KMS-11 (cell line): ENCODE measurements at regions not wholly inside any gene's neighbourhood (a gene's known extent, or its start where the extent isn't known, plus 50 kb on each side); places are given as distances from the start of the nearest gene placed in this dataset.
"Not testable (repeated sequence)": the region's sequence is repeated elsewhere in the genome, so short reads cannot be mapped to it uniquely, and the experiment has no call there.

Experiments used
- H2AFZ ChIP-seq: fragments of 200-600 bp; sonication (generic); 2 replicates; pipeline ENCODE4 v1.6.1; 2016; ENCODE audit warnings: antibody characterized with exemption, mixed run types, low read depth
- H3K27ac ChIP-seq: fragments of 200-600 bp; sonication (generic); 2 replicates; pipeline ENCODE4 v1.6.1; 2016; ENCODE audit warnings: mild to moderate bottlenecking, mixed run types
- H3K27me3 ChIP-seq: fragments of 200-600 bp; sonication (generic); 2 replicates; pipeline ENCODE4 v1.6.1; 2017; ENCODE audit warnings: mild to moderate bottlenecking, low read depth, mixed run types, moderate library complexity; ENCODE audit not compliant: insufficient read depth
- H3K36me3 ChIP-seq: fragments of 200-600 bp; sonication (generic); 2 replicates; pipeline ENCODE4 v1.6.1; 2017; ENCODE audit warnings: mild to moderate bottlenecking, mixed run types; ENCODE audit not compliant: insufficient read depth
- H3K4me1 ChIP-seq: fragments of 200-600 bp; sonication (generic); 2 replicates; pipeline ENCODE4 v1.6.1; 2016; ENCODE audit warnings: mild to moderate bottlenecking, low read depth, mixed run types; ENCODE audit not compliant: poor library complexity, severe bottlenecking
- H3K4me2 ChIP-seq: fragments of 200-600 bp; sonication (generic); 2 replicates; pipeline ENCODE4 v1.7.0; 2016; ENCODE audit warnings: mild to moderate bottlenecking, mixed run types
- H3K4me3 ChIP-seq: fragments of 200-600 bp; sonication (generic); IDR thresholded peaks from 2 replicates; pipeline ENCODE4 v1.6.1; 2017; ENCODE audit warnings: low read depth, low read length, mixed read lengths; ENCODE audit not compliant: insufficient read depth
- H3K79me2 ChIP-seq: fragments of 200-600 bp; sonication (generic); 2 replicates; pipeline ENCODE4 v1.6.1; 2016; ENCODE audit warnings: low read depth, mixed run types; ENCODE audit not compliant: insufficient read depth
- H3K9ac ChIP-seq: fragments of 200-600 bp; sonication (generic); 2 replicates; pipeline ENCODE4 v1.6.1; 2016; ENCODE audit warnings: mild to moderate bottlenecking, mixed run types
- H4K20me1 ChIP-seq: fragments of 200-600 bp; sonication (generic); 2 replicates; pipeline ENCODE4 v1.6.1; 2016; ENCODE audit warnings: mild to moderate bottlenecking, mixed run types; ENCODE audit not compliant: insufficient read depth
- TF ChIP-seq, protein P1 (sequence below): fragments of 200-600 bp; sonication (generic); conservative IDR thresholded peaks from 2 replicates; pipeline ENCODE4 v1.6.1; 2017; ENCODE audit warnings: low read depth, mild to moderate bottlenecking, antibody characterized with exemption, low read length, moderate library complexity, mixed read lengths

DNA sequence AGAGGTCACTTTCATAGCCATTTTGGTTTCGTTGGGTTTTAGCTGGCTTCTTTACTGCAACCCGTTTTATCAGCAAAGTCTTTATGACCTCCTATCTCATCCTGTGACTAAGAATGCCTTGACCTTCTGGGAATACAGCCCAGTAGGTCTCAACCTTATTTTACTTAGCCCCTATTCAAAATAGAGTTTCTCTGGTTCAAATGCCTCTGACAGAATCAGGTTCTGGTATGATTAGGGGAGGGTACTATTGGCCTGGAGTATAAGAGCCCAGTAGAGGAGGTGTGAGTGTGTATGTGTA, 95.4 kb upstream of the RAB40AL start:
- H3K4me3 ChIP-seq: no peak overlapping the region
- H4K20me1 ChIP-seq: no peaks in the 10 kb centered on the region
- no peak overlapping the region for H3K27ac ChIP-seq
- H3K9ac ChIP-seq: no peak overlapping the region
- no peaks in the 10 kb centered on the region for H3K36me3 ChIP-seq
- TF ChIP-seq, protein P1, sequence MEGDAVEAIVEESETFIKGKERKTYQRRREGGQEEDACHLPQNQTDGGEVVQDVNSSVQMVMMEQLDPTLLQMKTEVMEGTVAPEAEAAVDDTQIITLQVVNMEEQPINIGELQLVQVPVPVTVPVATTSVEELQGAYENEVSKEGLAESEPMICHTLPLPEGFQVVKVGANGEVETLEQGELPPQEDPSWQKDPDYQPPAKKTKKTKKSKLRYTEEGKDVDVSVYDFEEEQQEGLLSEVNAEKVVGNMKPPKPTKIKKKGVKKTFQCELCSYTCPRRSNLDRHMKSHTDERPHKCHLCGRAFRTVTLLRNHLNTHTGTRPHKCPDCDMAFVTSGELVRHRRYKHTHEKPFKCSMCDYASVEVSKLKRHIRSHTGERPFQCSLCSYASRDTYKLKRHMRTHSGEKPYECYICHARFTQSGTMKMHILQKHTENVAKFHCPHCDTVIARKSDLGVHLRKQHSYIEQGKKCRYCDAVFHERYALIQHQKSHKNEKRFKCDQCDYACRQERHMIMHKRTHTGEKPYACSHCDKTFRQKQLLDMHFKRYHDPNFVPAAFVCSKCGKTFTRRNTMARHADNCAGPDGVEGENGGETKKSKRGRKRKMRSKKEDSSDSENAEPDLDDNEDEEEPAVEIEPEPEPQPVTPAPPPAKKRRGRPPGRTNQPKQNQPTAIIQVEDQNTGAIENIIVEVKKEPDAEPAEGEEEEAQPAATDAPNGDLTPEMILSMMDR: no peak
- no peaks in the 10 kb centered on the region for H3K79me2 ChIP-seq
- no peaks in the 10 kb centered on the region for H3K27me3 ChIP-seq
- H3K4me1 ChIP-seq: no peaks in the 10 kb centered on the region
- no peak overlapping the region for H3K4me2 ChIP-seq
- no peak overlapping the region for H2AFZ ChIP-seq

DNA sequence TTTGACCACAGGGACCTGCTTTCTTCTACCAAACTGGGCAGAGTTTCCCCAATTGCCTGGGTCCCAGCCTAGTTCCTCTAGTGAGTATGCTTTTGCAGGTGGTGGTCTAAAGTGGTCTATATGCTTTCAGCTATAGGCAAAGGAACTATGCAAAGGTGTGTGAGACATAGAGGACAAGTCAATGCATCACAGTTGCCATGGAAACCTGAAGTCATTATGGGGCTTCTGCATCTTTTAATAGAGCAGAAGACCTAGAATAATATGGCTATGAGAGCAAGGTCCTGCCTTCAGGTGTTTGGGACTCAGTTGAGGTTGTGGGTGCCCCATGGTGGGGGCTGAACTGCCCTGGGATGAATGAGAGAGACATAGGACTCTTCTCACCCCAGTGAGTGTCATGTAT, 92.1 kb upstream of the RAB40AL start:
- Histone ChIP-seq H3K9ac (no peak overlapping the region), H3K4me2 (no peak overlapping the region), H2AFZ (no peak overlapping the region), H4K20me1 (no peaks in the 10 kb centered on the region), H3K36me3 (no peaks in the 10 kb centered on the region), H3K4me1 (no peaks in the 10 kb centered on the region), H3K4me3 (no peak overlapping the region), H3K27me3 (no peaks in the 10 kb centered on the region), H3K79me2 (no peaks in the 10 kb centered on the region), H3K27ac (no peak overlapping the region)
- TF ChIP-seq, protein P1: no peak

DNA sequence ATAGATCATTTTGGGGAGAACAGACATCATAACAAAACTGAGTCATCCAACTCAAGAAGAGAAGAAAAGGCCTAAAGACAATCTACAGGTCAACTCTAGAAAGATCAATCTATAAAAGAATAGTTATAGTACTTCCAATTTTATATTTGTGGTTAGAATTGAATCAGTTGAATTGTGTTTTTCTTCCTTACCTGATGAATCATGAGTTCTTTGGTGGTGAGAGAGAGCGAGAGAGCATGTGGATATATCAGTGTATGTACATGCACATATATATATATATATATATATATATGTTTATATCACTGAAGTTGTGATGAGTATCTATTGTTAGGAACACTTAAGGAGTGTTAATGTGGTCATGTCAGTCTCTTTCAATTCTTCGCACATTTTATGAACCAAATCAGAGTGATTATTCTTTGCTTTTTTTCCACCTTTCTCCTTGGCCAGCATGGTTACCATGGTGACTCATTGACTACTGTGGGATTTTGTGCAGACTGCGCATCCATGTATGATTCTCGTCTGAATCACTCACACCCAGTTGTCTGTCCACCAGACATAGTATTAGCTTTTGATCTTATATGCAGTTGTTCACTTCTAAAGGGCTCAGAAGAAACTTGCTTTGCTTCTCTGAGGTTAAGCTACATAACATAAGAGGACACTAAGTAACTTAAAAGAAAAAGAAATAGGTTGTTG, 90.4 kb upstream of the RAB40AL start:
- H3K79me2 ChIP-seq: no peaks in the 10 kb centered on the region
- H4K20me1 ChIP-seq: no peaks in the 10 kb centered on the region
- no peak overlapping the region for H2AFZ ChIP-seq
- TF ChIP-seq, protein P1: no peak
- H3K9ac ChIP-seq: no peak overlapping the region
- no peaks in the 10 kb centered on the region for H3K27me3 ChIP-seq
- no peak overlapping the region for H3K4me2 ChIP-seq
- no peak overlapping the region for H3K4me3 ChIP-seq
- H3K27ac ChIP-seq: no peak overlapping the region
- no peaks in the 10 kb centered on the region for H3K36me3 ChIP-seq
- no peaks in the 10 kb centered on the region for H3K4me1 ChIP-seq

DNA sequence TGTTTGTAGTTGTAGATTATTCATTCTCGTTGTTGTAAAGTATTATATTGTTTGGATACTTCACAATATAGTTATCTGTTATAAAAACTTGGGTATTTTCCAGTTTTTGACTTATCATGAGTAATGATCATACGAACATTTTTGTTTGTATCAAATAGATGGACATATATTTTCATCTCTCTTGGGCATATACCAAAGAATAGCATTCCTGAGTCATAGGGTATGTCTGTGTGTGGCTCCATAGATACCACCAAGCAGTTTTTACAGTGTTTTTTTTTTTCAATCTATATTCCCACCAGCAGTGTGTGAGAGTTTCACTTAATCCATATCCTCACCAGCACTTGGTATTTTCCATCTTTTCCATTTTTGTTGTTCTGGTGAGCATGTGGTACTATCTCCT, 89.7 kb upstream of the RAB40AL start:
- H3K4me3 ChIP-seq: no peak overlapping the region
- no peaks in the 10 kb centered on the region for H3K36me3 ChIP-seq
- no peaks in the 10 kb centered on the region for H3K79me2 ChIP-seq
- H3K9ac ChIP-seq: no peak overlapping the region
- H4K20me1 ChIP-seq: no peaks in the 10 kb centered on the region
- TF ChIP-seq, protein P1: no peak
- H3K27me3 ChIP-seq: no peaks in the 10 kb centered on the region
- no peak overlapping the region for H3K4me2 ChIP-seq
- H3K4me1 ChIP-seq: no peaks in the 10 kb centered on the region
- no peak overlapping the region for H3K27ac ChIP-seq
- no peak overlapping the region for H2AFZ ChIP-seq

DNA sequence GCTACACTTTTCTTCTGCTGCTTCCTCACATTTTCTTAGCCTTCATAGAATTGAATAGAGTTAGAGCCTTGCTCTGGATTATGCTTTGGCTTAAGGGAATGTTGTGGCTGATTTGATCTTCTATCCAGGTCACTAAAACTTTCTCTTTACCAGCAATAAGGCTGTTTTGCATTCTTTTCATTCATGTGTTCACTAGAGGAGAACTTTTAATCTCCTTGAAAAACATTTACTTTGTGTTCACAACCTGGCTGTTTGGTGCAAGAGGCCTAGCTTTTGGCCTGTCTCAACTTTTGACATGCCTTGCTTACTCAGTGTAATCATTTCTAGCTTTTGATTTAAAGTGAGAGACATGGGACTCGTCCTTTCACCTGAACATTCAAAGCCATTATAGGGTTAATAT, 87.7 kb upstream of the RAB40AL start:
- H3K4me3 ChIP-seq: no peak overlapping the region

DNA sequence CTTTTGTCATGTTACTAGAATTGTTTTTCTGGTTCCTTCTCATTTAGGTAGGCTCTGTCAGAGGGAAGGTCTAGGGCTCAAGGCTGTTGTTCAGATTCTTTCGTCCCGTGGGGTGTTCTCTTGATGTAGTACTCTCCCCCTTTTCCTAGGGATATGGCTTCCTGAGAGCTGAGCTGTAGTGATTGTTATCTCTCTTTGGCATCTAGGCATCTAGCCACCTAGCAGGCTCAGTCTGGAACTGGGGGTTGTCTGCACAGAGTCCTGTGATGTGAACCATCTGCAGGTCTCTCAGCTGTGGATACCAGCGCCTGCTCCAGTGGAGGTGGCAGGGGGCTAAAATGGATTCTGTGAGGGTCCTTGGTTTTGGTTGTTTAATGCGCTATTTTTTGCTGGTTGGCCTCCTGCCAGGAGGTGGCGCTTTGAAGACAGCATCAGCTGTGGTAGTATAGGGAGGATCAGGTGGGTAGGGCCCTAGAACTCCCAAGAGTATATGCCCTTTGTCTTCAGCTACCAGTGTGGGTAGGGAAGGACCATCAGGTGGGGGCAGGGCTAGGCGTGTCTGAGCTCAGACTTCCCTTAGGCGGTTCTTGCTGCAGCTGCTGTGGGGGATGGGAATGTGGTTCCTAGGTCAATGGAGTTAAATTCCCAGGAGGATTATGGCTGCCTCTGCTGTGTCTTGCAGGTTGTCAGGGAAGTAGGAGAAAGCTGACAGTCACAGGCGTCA, 78.1 kb upstream of the RAB40AL start:
- H3K36me3 ChIP-seq, H2AFZ ChIP-seq, H3K4me3 ChIP-seq, H3K4me1 ChIP-seq, H3K9ac ChIP-seq, H4K20me1 ChIP-seq, H3K27me3 ChIP-seq, H3K4me2 ChIP-seq, H3K27ac ChIP-seq, H3K79me2 ChIP-seq: not testable (repeated sequence)

More for the DNA sequence above, 87.7 kb upstream of the RAB40AL start:
- Histone ChIP-seq H3K36me3 (no peaks in the 10 kb centered on the region), H2AFZ (no peak overlapping the region), H3K79me2 (no peaks in the 10 kb centered on the region), H3K9ac (no peak overlapping the region), H3K4me1 (no peaks in the 10 kb centered on the region), H4K20me1 (no peaks in the 10 kb centered on the region), H3K27me3 (no peaks in the 10 kb centered on the region), H3K4me2 (no peak overlapping the region), H3K27ac (no peak overlapping the region)
- TF ChIP-seq, protein P1: no peak
